H1 (cell line): ENCODE measurements at regions not wholly inside any gene's neighbourhood (a gene's known extent, or its start where the extent isn't known, plus 50 kb on each side); places are given as distances from the start of the nearest gene placed in this dataset.

Experiments
- CTCF ChIA-PET: fragments of 300-600 bp; sonication (Branson Sonifier 250); formaldehyde crosslinking; loops from one replicate; lab custom pipeline; 2021; ENCODE audit not compliant: partially characterized antibody; lab: Charles Lee
- POLR2A ChIA-PET: fragments of 300-600 bp; sonication (Branson Sonifier 250); formaldehyde crosslinking; loops from one replicate; lab custom pipeline; 2021; ENCODE audit warnings: inconsistent platforms; ENCODE audit not compliant: partially characterized antibody; lab: Charles Lee
- DNase-seq, 2 experiments: peaks; one replicate each; pipeline versions ENCODE4 v3.0.0 to v3.0.0-alpha.2; 2010 to 2022; ENCODE audit warnings: low spot score in 2 of 2, low read depth in 1 of 2, mixed read lengths in 1 of 2
- FAIRE-seq: peaks from 2 replicates; lab custom pipeline; 2011; peaks lifted over from hg19 to GRCh38; lab: Jason Lieb, UNC
- H2AFZ ChIP-seq: 2 replicates; pipeline ENCODE4 v1.8.1; 2012; ENCODE audit warnings: low read length, inconsistent platforms
- H2AK5ac ChIP-seq: 2 replicates; pipeline ENCODE4 v1.6.1; 2013; ENCODE audit warnings: low read depth, low read length
- H2BK120ac ChIP-seq: replicated peaks from 2 replicates; pipeline ENCODE3; 2013; ENCODE audit warnings: low read depth, low read length, inconsistent platforms
- H2BK12ac ChIP-seq: 2 replicates; pipeline ENCODE4 v1.6.1; 2013; ENCODE audit warnings: low read depth, low read length
- H2BK15ac ChIP-seq: 2 replicates; pipeline ENCODE4 v1.6.1; 2013; ENCODE audit warnings: low read length
- H2BK20ac ChIP-seq: 2 replicates; pipeline ENCODE4 v1.6.1; 2013; ENCODE audit warnings: low read length
- H2BK5ac ChIP-seq: 2 replicates; pipeline ENCODE4 v1.6.1; 2013; ENCODE audit warnings: low read depth, low read length
- H3K14ac ChIP-seq: 2 replicates; pipeline ENCODE4 v1.6.1; 2013; ENCODE audit warnings: inconsistent platforms; ENCODE audit not compliant: insufficient read length
- H3K18ac ChIP-seq: 2 replicates; pipeline ENCODE4 v1.6.1; 2013; ENCODE audit warnings: low read length; ENCODE audit errors: extremely low read depth
- H3K23ac ChIP-seq: 2 replicates; pipeline ENCODE4 v1.6.1; 2013; ENCODE audit warnings: inconsistent platforms; ENCODE audit not compliant: insufficient read length
- H3K23me2 ChIP-seq: 2 replicates; pipeline ENCODE4 v1.6.1; 2013; ENCODE audit warnings: low read depth, low read length
- H3K27ac ChIP-seq: 2 replicates; pipeline ENCODE4 v1.6.1; 2011; ENCODE audit warnings: low read depth, low read length, inconsistent platforms
- H3K27me3 ChIP-seq, 4 experiments: replicated peaks in 1 of 4; 1 replicate in 1 of 4; 2 replicates in 3 of 4; pipeline versions ENCODE4 v1.6.1 to v1.8.1; 2011 to 2013; ENCODE audit warnings: low read length in 3 of 4, mild to moderate bottlenecking in 3 of 4, inconsistent platforms in 2 of 4, mixed read lengths in 2 of 4, moderate library complexity in 1 of 4; ENCODE audit not compliant: control insufficient read depth in 3 of 4, insufficient read depth in 3 of 4; ENCODE audit errors: extremely low read depth in 1 of 4
- H3K36me3 ChIP-seq, 4 experiments: 2 replicates each; pipeline versions ENCODE4 v1.6.1 to v1.8.1; 2011 to 2013; ENCODE audit warnings: mild to moderate bottlenecking in 4 of 4, low read length in 3 of 4, moderate library complexity in 2 of 4, control low read depth in 1 of 4, inconsistent platforms in 1 of 4; ENCODE audit not compliant: insufficient read depth in 4 of 4, control insufficient read depth in 2 of 4
- H3K4ac ChIP-seq: replicated peaks from 2 replicates; pipeline ENCODE3; 2013; ENCODE audit warnings: low read length, low read depth, mixed read lengths, inconsistent platforms; ENCODE audit not compliant: insufficient read length
- H3K4me1 ChIP-seq, 4 experiments: replicated peaks in 1 of 4; 1 replicate in 1 of 4; 2 replicates in 3 of 4; pipeline versions ENCODE4 v1.6.1 to v1.8.1; 2011 to 2013; ENCODE audit warnings: low read length in 3 of 4, inconsistent platforms in 2 of 4, mixed read lengths in 1 of 4; ENCODE audit not compliant: insufficient read depth in 4 of 4, control insufficient read depth in 3 of 4
- H3K4me2 ChIP-seq, 2 experiments: 2 replicates each; pipeline versions ENCODE4 v1.6.1 to v1.8.1; 2011 to 2013; ENCODE audit warnings: low read depth in 2 of 2, low read length in 2 of 2, control low read depth in 1 of 2, inconsistent platforms in 1 of 2, mild to moderate bottlenecking in 1 of 2; ENCODE audit not compliant: insufficient read depth in 1 of 2
- H3K4me3 ChIP-seq, 4 experiments: fragments of 200-600, 300-600 bp in 1 of 4; sonication (generic), shearing (Covaris generic), sonication (Bioruptor Twin) in 1 of 4; 2 replicates each; pipeline versions ENCODE4 v1.5.1 to v1.8.1; 2011 to 2016; ENCODE audit warnings: low read length in 4 of 4, low read depth in 3 of 4, control low read depth in 2 of 4, inconsistent platforms in 2 of 4, mild to moderate bottlenecking in 2 of 4, mixed read lengths in 1 of 4, moderate library complexity in 1 of 4; ENCODE audit not compliant: insufficient read depth in 2 of 4; ENCODE audit errors: extremely low read depth in 1 of 4
- H3K56ac ChIP-seq: replicated peaks from 2 replicates; pipeline ENCODE3; 2013; ENCODE audit warnings: low read depth, mild to moderate bottlenecking, mixed read lengths, low read length, inconsistent platforms; ENCODE audit not compliant: insufficient read length
- H3K79me1 ChIP-seq: 2 replicates; pipeline ENCODE4 v1.6.1; 2013; ENCODE audit warnings: low read depth, low read length, control low read depth
- H3K79me2 ChIP-seq, 2 experiments: 2 replicates each; pipeline versions ENCODE4 v1.6.1 to v1.8.1; 2012 to 2013; ENCODE audit warnings: low read length in 2 of 2, mild to moderate bottlenecking in 2 of 2, inconsistent platforms in 1 of 2; ENCODE audit not compliant: insufficient read depth in 2 of 2, control insufficient read depth in 1 of 2
- H3K9ac ChIP-seq, 4 experiments: replicated peaks in 1 of 4; 1 replicate in 1 of 4; 2 replicates in 3 of 4; pipeline versions ENCODE4 v1.6.1 to v1.8.1; 2011 to 2013; ENCODE audit warnings: low read depth in 3 of 4, low read length in 3 of 4, control low read depth in 2 of 4, mild to moderate bottlenecking in 2 of 4, moderate library complexity in 2 of 4, inconsistent platforms in 1 of 4; ENCODE audit errors: extremely low read depth in 1 of 4
- H3K9me3 ChIP-seq, 2 experiments: 2 replicates each; pipeline versions ENCODE4 v1.6.1 to v1.8.1; 2012 to 2013; ENCODE audit warnings: mild to moderate bottlenecking in 2 of 2, moderate library complexity in 2 of 2, control low read depth in 1 of 2, inconsistent platforms in 1 of 2, low read depth in 1 of 2, low read length in 1 of 2, mixed read lengths in 1 of 2; ENCODE audit not compliant: insufficient read depth in 2 of 2
- H4K20me1 ChIP-seq, 2 experiments: replicated peaks in 1 of 2; 2 replicates each; pipeline versions ENCODE3 to v1.8.1; 2011 to 2013; ENCODE audit warnings: inconsistent platforms in 2 of 2, low read length in 2 of 2, mild to moderate bottlenecking in 1 of 2; ENCODE audit not compliant: insufficient read depth in 2 of 2, control insufficient read depth in 1 of 2
- H4K5ac ChIP-seq: 2 replicates; pipeline ENCODE4 v1.6.1; 2013; ENCODE audit warnings: low read length, low read depth, mixed read lengths, inconsistent platforms; ENCODE audit not compliant: insufficient read length
- H4K8ac ChIP-seq: 2 replicates; pipeline ENCODE4 v1.8.0; 2013; ENCODE audit warnings: mild to moderate bottlenecking, moderate library complexity, low read length, inconsistent platforms; ENCODE audit not compliant: insufficient read depth; ENCODE audit errors: extremely low read depth
- H4K91ac ChIP-seq: replicated peaks from 2 replicates; pipeline ENCODE3; 2013; ENCODE audit warnings: low read length, mixed read lengths, inconsistent platforms; ENCODE audit not compliant: insufficient read length
- ATF2 ChIP-seq: IDR thresholded peaks from 2 replicates; pipeline ENCODE4 v1.6.1; 2012; ENCODE audit warnings: low read length, inconsistent platforms
- EZH2 ChIP-seq: fragments of 200-600 bp; sonication (generic); IDR thresholded peaks from 2 replicates; pipeline ENCODE4 v1.7.1; 2012; ENCODE audit warnings: low read depth, mild to moderate bottlenecking, moderate library complexity, low read length, inconsistent platforms; ENCODE audit not compliant: severe bottlenecking
- FOSL1 ChIP-seq: IDR thresholded peaks from 2 replicates; pipeline ENCODE4 v1.6.1; 2011; ENCODE audit warnings: mild to moderate bottlenecking, low read depth, low read length, moderate library complexity; ENCODE audit not compliant: insufficient read depth
- KDM4A ChIP-seq: IDR thresholded peaks from one replicate; pipeline ENCODE4 v1.7.1; 2012; ENCODE audit warnings: low read depth, mild to moderate bottlenecking, moderate library complexity, low read length, inconsistent platforms; ENCODE audit not compliant: severe bottlenecking
- KDM5A ChIP-seq: fragments of 200-600 bp; IDR thresholded peaks from 2 replicates; pipeline ENCODE4 v1.7.1; 2012; ENCODE audit warnings: mild to moderate bottlenecking, low read length, inconsistent platforms, mixed read lengths
- PHF8 ChIP-seq: fragments of 200-600 bp; sonication (generic); conservative IDR thresholded peaks from 2 replicates; pipeline ENCODE4 v1.7.1; 2012; ENCODE audit warnings: low read depth, mild to moderate bottlenecking, inconsistent platforms, low read length, moderate library complexity
- SIX5 ChIP-seq: IDR thresholded peaks from 2 replicates; pipeline ENCODE4 v1.6.1; 2011; ENCODE audit warnings: mild to moderate bottlenecking, low read depth, low read length
- SP4 ChIP-seq: IDR thresholded peaks from 2 replicates; pipeline ENCODE4 v1.6.1; 2012; ENCODE audit warnings: low read length, inconsistent platforms
- SRF ChIP-seq: IDR thresholded peaks from 2 replicates; pipeline ENCODE4 v1.6.1; 2011; ENCODE audit warnings: mild to moderate bottlenecking, low read depth, low read length, moderate library complexity
- TEAD4 ChIP-seq: IDR thresholded peaks from 2 replicates; pipeline ENCODE4 v1.6.1; 2012; ENCODE audit warnings: low read depth, low read length, inconsistent platforms, mixed read lengths
- ZNF274 ChIP-seq: IDR thresholded peaks from 2 replicates; pipeline ENCODE4 v1.7.0; 2012; ENCODE audit warnings: low read length, borderline replicate concordance; ENCODE audit errors: extremely low read depth
- TF ChIP-seq, protein P1 (sequence below): IDR thresholded peaks from 2 replicates; pipeline ENCODE4 v1.6.1; 2011; ENCODE audit warnings: low read length, improper control_type of control experiment

- no peaks in the 10 kb centered on the region for H3K79me2 ChIP-seq
- no peak overlapping the region for H3K14ac ChIP-seq
- no peaks in the 10 kb centered on the region for H3K9me3 ChIP-seq
- no peak overlapping the region for H3K27ac ChIP-seq
- no peak for TF ChIP-seq ATF2
- no peak for TF ChIP-seq PHF8
- no peak for TF ChIP-seq SP4
- no peak for TF ChIP-seq ZNF274
- no peak for TF ChIP-seq KDM5A
- no peak for TF ChIP-seq SRF
- no peak for TF ChIP-seq FOSL1
- no peak for TF ChIP-seq KDM4A
- TF ChIP-seq SIX5: no peak
- TF ChIP-seq TEAD4: no peak
- TF ChIP-seq, protein P1, sequence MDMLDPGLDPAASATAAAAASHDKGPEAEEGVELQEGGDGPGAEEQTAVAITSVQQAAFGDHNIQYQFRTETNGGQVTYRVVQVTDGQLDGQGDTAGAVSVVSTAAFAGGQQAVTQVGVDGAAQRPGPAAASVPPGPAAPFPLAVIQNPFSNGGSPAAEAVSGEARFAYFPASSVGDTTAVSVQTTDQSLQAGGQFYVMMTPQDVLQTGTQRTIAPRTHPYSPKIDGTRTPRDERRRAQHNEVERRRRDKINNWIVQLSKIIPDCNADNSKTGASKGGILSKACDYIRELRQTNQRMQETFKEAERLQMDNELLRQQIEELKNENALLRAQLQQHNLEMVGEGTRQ: no peak
- TF ChIP-seq EZH2: no peak
- no peak overlapping the region for H3K18ac ChIP-seq
- no peak overlapping the region for H3K9ac ChIP-seq
- H3K23me2 ChIP-seq: peaks cover 2% of the 10 kb centered on the region; the same call in 1 of the 2 replicates
- H3K27me3 ChIP-seq: no peaks in the 10 kb centered on the region
- H3K4me1 ChIP-seq: no peaks in the 10 kb centered on the region
- no peak overlapping the region for H2AFZ ChIP-seq
- no peak overlapping the region for H2BK120ac ChIP-seq
- no peak overlapping the region for H3K4me3 ChIP-seq
- no peak overlapping the region for H2BK12ac ChIP-seq
- H2BK15ac ChIP-seq: no peak overlapping the region
- ChIA-PET CTCF (interaction anchor here (1.1 to 1.5 kb wide), 2 partner anchors 11 to 14 kb away, joined by 4 read pairs; no protein-coding TSS in a partner anchor), POLR2A (no interaction called here)
- no peaks in the 10 kb centered on the region for H3K36me3 ChIP-seq
- no peak overlapping the region for H3K23ac ChIP-seq
- no peak overlapping the region for H2BK5ac ChIP-seq
- H2BK20ac ChIP-seq: no peak overlapping the region
- H3K56ac ChIP-seq: no peak overlapping the region
- H4K91ac ChIP-seq: no peak overlapping the region
- no peak for DNase-seq
- no peak overlapping the region for H3K4ac ChIP-seq
- H4K20me1 ChIP-seq: no peaks in the 10 kb centered on the region
- no peak overlapping the region for H4K5ac ChIP-seq
- no peak overlapping the region for H3K4me2 ChIP-seq
- no peak overlapping the region for H2AK5ac ChIP-seq
- FAIRE-seq: no peak
- H4K8ac ChIP-seq: no peak overlapping the region
- no peaks in the 10 kb centered on the region for H3K79me1 ChIP-seq
Observed at GRCh38 chr9:3721096-3721495, 195.3 kb upstream of the RFX3 start.
